Mucosa of rectum (tissue), 2 donors: ENCODE measurements at regions not wholly inside any gene's neighbourhood (a gene's known extent, or its start where the extent isn't known, plus 50 kb on each side); places are given as distances from the start of the nearest gene placed in this dataset.

Source experiments
- H3K27ac ChIP-seq, 2 donors: one replicate each; pipeline ENCODE4 v1.7.0; 2013; ENCODE audit warnings: inconsistent platforms in 2 of 2, low read depth in 2 of 2, low read length in 2 of 2
- H3K27me3 ChIP-seq, 2 donors: one replicate each; pipeline ENCODE4 v1.7.0; 2013; ENCODE audit warnings: low read length in 2 of 2; ENCODE audit not compliant: control insufficient read depth in 2 of 2, insufficient read depth in 2 of 2
- H3K36me3 ChIP-seq, 2 donors: one replicate each; pipeline ENCODE4 v1.7.0; 2013; ENCODE audit warnings: low read length in 2 of 2; ENCODE audit not compliant: control insufficient read depth in 2 of 2, insufficient read depth in 2 of 2
- H3K4me1 ChIP-seq, 2 donors: one replicate each; pipeline ENCODE4 v1.7.0; 2013; ENCODE audit warnings: low read length in 2 of 2, mild to moderate bottlenecking in 1 of 2; ENCODE audit not compliant: control insufficient read depth in 2 of 2, insufficient read depth in 2 of 2
- H3K4me3 ChIP-seq, 2 donors: one replicate each; pipeline ENCODE4 v1.7.0; 2013; ENCODE audit warnings: low read length in 2 of 2
- H3K9ac ChIP-seq, 2 donors: one replicate each; pipeline ENCODE4 v1.7.0; 2013; ENCODE audit warnings: low read length in 2 of 2, low read depth in 1 of 2, mild to moderate bottlenecking in 1 of 2
- H3K9me3 ChIP-seq, 2 donors: one replicate each; pipeline ENCODE4 v1.7.0; 2013; ENCODE audit warnings: low read length in 2 of 2; ENCODE audit not compliant: control insufficient read depth in 2 of 2
- donor health status: healthy.
- donor health status: Normal muscosa, but diverticular disease.

GRCh38 chr18:78549971-78550370 is 429.6 kb upstream of the SALL3 start:
- Histone ChIP-seq H3K9ac (no peak overlapping the region), H3K36me3 (no peaks in the 10 kb centered on the region), H3K4me1 (no peaks in the 10 kb centered on the region), H3K27ac (no peak overlapping the region), H3K27me3 (no peaks in the 10 kb centered on the region), H3K4me3 (no peak overlapping the region), H3K9me3 (peaks cover 10 to 12% of the 10 kb centered on the region in 2 donors)

GRCh38 chr18:78554944-78555608 is 424.5 kb upstream of the SALL3 start:
- Histone ChIP-seq H3K9me3 (peaks cover 0 to 9% of the 10 kb centered on the region in 2 donors), H3K9ac (no peak overlapping the region), H3K4me1 (no peaks in the 10 kb centered on the region), H3K36me3 (no peaks in the 10 kb centered on the region), H3K27me3 (no peaks in the 10 kb centered on the region), H3K4me3 (no peak overlapping the region), H3K27ac (no peak overlapping the region)

DNA sequence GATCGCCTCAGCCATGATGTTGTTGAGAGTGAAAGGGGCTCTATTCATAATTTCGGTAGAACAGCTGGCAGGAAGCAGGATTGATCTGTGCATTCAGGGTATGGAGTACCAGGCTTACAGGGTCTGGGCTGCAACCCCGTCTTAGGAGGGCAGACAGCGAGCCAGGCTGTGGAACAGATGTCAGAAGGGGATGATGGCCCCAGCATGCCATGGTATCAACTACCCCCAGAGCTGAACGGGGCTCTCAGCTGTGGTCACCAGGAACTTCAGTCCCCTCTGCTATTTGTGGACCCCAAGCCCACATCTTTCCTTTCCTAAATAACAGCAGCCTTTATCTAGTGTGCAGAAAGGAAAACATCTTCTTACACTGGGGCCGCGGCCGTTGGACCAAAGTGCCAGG is 422.2 kb upstream of the SALL3 start:
- H3K9ac ChIP-seq: no peak overlapping the region
- peaks cover 0 to 8% of the 10 kb centered on the region in 2 donors for H3K9me3 ChIP-seq
- H3K4me1 ChIP-seq: no peaks in the 10 kb centered on the region
- no peak overlapping the region for H3K4me3 ChIP-seq
- no peak overlapping the region for H3K27ac ChIP-seq
- no peaks in the 10 kb centered on the region for H3K36me3 ChIP-seq
- H3K27me3 ChIP-seq: no peaks in the 10 kb centered on the region

DNA sequence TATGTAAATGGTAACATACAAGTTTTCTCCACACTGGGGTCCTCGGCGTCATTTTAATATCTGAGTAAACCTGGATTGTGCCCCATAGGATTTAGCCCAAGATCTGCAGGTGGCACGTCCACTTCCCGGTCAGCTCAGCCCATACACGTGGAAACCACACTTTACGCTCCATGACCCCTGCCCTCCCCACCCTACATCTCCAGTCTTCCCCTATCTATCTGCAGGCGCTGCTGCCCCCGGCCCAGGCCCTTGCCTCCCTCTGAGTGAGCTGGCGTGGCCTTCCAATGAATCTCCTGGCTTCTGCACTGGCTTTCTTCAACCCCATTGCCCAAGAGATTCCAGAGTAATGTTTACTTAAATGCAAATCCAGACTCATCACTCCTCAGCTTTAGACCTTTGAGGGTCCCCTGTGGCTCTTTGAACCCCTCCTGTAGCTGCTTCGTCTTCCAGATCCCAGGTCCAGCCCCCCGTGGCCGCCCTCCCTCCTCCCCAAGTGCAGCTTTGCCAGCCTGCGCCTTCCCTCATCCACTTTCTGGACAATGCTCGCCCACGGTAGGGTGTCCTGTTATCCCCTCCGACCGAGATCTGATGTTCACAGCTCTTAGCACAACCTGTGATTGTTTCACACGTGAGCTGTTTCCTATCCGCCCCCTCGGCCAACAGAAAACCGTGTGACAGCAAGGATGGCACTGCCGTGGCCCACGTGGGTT is 421.4 kb upstream of the SALL3 start:
- Histone ChIP-seq H3K36me3 (no peaks in the 10 kb centered on the region), H3K9ac (no peak overlapping the region), H3K27me3 (no peaks in the 10 kb centered on the region)

DNA sequence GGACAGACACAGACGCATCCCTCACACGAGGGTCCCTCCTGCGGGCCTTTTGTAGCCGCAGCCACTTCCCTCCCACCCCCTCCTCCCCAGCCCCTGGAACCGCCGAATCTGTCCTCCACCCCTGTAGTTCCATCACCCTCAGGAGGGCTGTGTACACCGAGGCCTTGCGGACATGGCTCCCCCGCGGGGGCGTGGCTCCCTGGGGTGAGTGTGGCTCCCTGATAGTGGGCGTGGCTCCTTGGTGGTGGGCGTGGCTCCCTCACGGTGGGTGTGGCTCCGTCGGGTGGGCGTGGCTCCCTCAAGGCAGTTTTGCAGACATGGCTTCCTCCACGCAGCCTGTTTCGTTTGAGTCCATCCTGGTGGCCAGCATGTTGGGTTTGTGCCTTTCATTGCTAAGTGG is 420.7 kb upstream of the SALL3 start:
- Histone ChIP-seq H3K4me1 (no peaks in the 10 kb centered on the region), H3K9ac (no peak overlapping the region), H3K9me3 (peaks cover 0 to 8% of the 10 kb centered on the region in 2 donors), H3K27me3 (no peaks in the 10 kb centered on the region), H3K36me3 (no peaks in the 10 kb centered on the region), H3K4me3 (no peak overlapping the region), H3K27ac (no peak overlapping the region)

More for the DNA sequence above, 421.4 kb upstream of the SALL3 start:
- Histone ChIP-seq H3K4me3 (no peak overlapping the region), H3K9me3 (peaks cover 0 to 8% of the 10 kb centered on the region in 2 donors), H3K4me1 (no peaks in the 10 kb centered on the region), H3K27ac (no peak overlapping the region)

- no peak overlapping the region for H3K4me3 ChIP-seq
- H3K9ac ChIP-seq: no peak overlapping the region
- peaks cover 0 to 8% of the 10 kb centered on the region in 2 donors for H3K9me3 ChIP-seq
- H3K27ac ChIP-seq: no peak overlapping the region
- H3K4me1 ChIP-seq: no peaks in the 10 kb centered on the region
- H3K36me3 ChIP-seq: no peaks in the 10 kb centered on the region
- H3K27me3 ChIP-seq: no peaks in the 10 kb centered on the region
These were observed 420.0 kb upstream of the SALL3 start for GRCh38 chr18:78559584-78559983.

DNA sequence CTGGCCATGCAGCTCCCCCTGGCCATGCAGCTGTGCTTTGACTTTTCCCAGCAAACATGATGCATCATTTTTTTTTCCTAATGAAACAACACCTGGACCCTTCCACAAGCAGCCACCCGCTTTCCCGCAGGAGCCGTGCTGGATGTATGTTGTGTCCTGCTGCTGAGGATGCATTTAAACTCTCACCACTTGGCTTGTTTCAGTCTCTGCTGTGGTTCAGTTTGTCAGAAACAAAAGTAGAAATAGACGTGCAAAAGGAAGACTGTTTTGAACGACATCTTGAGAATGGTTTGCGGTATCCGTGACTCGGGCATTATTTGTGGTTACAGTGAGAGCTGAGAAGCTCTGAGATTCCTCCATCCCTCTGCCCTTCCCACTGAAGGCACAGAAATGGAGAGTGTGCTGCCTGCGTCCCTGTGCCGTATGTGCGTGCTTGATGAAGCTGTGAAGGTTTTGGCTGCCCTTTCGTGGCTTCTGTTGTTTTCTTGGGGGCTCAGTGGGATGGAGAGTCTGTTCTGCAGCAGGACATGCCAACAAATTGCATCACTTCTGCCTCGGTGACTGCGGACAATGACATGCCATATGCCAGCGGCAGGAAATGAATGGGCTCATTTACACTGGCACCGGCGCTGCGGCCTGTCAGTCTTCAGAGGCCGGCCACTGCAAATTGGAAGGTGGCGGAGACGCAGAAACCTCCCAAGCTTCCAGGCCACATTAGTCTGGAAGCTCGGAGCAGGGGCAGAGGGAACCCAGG is 417.7 kb upstream of the SALL3 start:
- Histone ChIP-seq H3K9me3 (peaks cover 0 to 5% of the 10 kb centered on the region in 2 donors), H3K27me3 (no peaks in the 10 kb centered on the region), H3K4me1 (no peaks in the 10 kb centered on the region), H3K36me3 (no peaks in the 10 kb centered on the region), H3K27ac (no peak overlapping the region), H3K9ac (no peak overlapping the region), H3K4me3 (no peak overlapping the region)

GRCh38 chr18:78562531-78562961 is 417.1 kb upstream of the SALL3 start:
- no peak overlapping the region for H3K27ac ChIP-seq
- no peak overlapping the region for H3K9ac ChIP-seq
- H3K4me3 ChIP-seq: no peak overlapping the region
- H3K4me1 ChIP-seq: no peaks in the 10 kb centered on the region
- peaks cover 0 to 2% of the 10 kb centered on the region in 2 donors for H3K9me3 ChIP-seq
- no peaks in the 10 kb centered on the region for H3K36me3 ChIP-seq
- no peaks in the 10 kb centered on the region for H3K27me3 ChIP-seq

GRCh38 chr18:78563110-78563509 is 416.5 kb upstream of the SALL3 start:
- no peak overlapping the region for H3K27ac ChIP-seq
- H3K9me3 ChIP-seq: peaks cover 0 to 2% of the 10 kb centered on the region in 2 donors
- no peak overlapping the region for H3K4me3 ChIP-seq
- no peak overlapping the region for H3K9ac ChIP-seq
- H3K36me3 ChIP-seq: no peaks in the 10 kb centered on the region
- H3K27me3 ChIP-seq: no peaks in the 10 kb centered on the region
- H3K4me1 ChIP-seq: no peaks in the 10 kb centered on the region

DNA sequence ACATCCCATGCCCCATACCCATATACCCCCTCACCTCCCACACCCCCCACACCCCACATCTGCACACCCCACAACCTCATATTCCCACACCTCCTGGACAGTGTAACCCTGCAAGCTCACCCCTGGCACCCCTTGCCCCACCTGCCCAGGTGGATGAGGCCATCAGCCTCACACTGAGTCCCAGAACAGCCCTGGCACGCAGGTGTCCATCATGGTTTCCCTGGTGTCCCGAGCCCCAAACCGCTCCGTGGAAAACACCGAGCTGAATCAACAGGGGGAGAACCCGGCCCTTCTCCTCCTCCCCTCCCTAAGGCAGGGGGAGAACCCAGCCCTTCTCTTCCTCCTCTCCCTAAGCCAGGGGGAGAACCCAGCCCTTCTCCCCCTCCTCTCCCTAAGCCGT is 415.6 kb upstream of the SALL3 start:
- no peaks in the 10 kb centered on the region for H3K4me1 ChIP-seq
- no peaks in the 10 kb centered on the region for H3K36me3 ChIP-seq
- no peak overlapping the region for H3K4me3 ChIP-seq
- H3K9ac ChIP-seq: no peak overlapping the region
- H3K27ac ChIP-seq: no peak overlapping the region
- H3K27me3 ChIP-seq: no peaks in the 10 kb centered on the region
- H3K9me3 ChIP-seq: peaks cover 0 to 2% of the 10 kb centered on the region in 2 donors
